Posterior vena cava (tissue), 2 donors: ENCODE measurements at regions not wholly inside any gene's neighbourhood (a gene's known extent, or its start where the extent isn't known, plus 50 kb on each side); places are given as distances from the start of the nearest gene placed in this dataset.

ENCODE experiments used
- DNase-seq: peaks from one replicate; pipeline ENCODE4 v3.0.0-alpha.2; 2020; ENCODE audit warnings: low spot score
- intact Hi-C, 2 donors: fragments of 100-400 bp; cut with DNase I; formaldehyde crosslinking; loops; one replicate each; pipeline versions ENCODE4 v1.14.1 to v1.14.2; 2022 to 2023
- donor health status: DM: yes; HTN: yes; CAD: no.
- donor health status: DM: yes; HTN: yes; CAD: no.

DNA sequence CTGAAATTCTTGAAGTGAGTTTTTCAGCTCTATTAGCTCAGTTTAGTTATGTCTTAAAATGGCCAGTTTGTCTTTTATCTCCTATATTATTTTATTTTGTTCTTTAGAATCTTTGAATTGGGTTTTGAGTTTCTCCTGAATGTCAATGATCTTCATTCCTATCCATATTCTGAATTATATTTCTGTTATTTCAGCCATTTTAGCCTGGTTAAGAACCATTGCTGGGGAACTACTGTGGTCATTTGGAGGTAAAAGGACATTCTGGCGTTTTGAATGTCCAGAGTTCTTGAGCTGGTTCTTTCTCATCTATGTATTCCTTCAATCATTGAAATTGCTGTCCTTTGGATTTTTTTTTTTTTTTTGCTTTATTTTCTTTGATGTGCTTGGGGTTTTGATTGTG, 203.9 kb upstream of the HS3ST4 start:
- intact Hi-C loops: no loop called here
- no peak for DNase-seq

GRCh38 chr16:25481636-25482035, 210.1 kb upstream of the HS3ST4 start:
- no peak for DNase-seq

DNA sequence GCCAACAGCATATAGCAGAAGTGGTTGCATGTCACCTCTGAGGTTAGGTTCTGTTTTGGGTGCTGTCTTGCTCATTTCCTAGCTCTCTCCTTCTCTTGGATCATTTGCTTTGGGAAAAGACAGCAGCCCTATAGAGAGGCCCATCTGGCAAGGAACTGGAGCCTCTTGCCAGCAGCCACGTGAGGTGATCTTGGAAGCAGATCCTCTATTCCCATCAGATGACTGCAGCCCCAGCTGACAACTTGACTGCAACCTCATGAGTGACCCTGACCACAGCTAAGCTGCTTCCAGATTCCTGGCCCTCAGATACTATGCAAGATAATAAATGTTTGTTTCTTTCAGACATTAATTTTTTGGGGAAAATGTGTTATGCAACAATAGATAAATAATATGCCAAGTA, 213.3 kb upstream of the HS3ST4 start:
- intact Hi-C loops: no loop called here
- DNase-seq: no peak

More at GRCh38 chr16:25481636-25482035, 210.1 kb upstream of the HS3ST4 start:
- intact Hi-C loops: no loop called here

DNA sequence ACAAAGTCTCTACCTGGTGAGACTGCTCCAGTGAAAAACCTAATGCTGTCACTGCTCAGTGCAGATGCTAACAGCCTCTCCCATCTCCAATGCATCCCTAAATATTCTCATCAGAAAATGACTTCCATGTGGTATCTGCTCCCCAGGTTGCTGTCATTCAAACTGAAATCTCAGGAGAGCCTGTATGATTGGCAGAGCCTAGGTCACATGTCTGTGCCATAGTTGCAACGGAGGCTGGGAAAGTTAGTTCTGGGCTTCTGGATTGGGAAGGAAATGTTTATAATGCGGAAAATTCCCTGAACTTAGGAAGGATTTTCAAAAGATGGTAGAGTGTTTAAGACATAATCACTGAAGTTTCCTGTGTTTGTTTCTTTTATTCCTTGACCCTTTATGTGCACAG, 206.4 kb upstream of the ZKSCAN2 start:
- intact Hi-C loops: no loop called here
- no peak for DNase-seq

DNA sequence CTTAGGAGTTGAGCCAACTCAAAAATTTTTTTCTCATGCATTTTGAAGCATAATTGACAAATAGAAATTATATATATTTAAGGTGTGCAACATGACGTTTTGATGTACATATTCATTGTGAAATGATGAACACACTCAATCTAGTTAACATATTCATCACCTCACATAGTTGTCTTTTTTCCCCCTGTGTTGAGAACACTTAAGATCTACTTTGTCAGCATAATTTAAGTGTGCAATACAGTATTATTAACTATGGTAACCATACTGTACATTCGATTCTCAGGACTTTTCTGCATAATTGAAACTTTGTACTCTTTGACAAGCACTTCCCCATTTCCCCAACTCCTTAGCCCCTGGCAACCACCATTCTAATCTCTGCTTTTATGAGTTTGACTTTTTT, 192.2 kb upstream of the ZKSCAN2 start:
- DNase-seq: no peak
- intact Hi-C loops: no loop called here

GRCh38 chr16:25443994-25444393, 186.3 kb upstream of the ZKSCAN2 start:
- intact Hi-C loops: no loop called here
- DNase-seq: no peak

DNA sequence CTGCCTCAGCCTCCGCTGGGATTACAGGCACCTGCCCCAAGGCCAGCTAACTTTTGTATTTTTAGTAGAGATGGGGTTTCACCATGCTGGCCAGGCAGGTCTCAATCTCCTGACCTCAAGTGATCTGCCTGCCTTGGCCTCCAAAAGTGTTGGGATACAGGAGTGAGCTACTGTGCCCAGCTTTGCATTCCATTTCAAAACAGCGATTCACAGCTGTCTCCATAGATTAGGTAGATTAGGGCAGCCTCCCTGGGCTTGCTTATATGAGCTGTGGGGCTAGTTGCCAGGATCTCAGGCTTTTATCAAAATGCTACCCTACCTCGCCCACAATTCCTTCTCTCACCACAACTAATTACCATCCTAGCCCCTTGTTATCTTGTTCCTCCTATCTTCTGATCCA, 176.4 kb upstream of the ZKSCAN2 start:
- intact Hi-C loops: no loop called here
- no peak for DNase-seq

DNA sequence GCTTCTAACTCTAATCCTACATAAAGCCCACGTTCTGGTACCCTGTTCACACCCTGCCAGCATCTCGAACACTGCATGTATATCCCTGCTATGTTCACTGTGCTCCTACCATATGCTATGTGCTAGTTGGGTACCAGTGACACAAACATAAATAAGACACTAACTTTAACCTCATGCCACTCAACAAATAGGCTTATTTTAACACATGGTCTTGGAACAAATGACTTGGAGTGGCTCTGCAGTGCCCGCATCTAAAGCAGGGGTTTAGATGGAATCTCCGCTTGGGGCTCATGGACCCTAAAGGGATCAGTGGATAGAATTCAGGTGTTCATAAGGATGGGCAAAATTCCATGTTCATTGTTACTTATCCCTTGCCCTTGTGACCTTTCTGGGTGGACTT, 175.7 kb upstream of the ZKSCAN2 start:
- no peak for DNase-seq
- intact Hi-C loops: no loop called here

GRCh38 chr16:25431472-25431871, 173.8 kb upstream of the ZKSCAN2 start:
- DNase-seq: no peak
- intact Hi-C loops: no loop called here

DNA sequence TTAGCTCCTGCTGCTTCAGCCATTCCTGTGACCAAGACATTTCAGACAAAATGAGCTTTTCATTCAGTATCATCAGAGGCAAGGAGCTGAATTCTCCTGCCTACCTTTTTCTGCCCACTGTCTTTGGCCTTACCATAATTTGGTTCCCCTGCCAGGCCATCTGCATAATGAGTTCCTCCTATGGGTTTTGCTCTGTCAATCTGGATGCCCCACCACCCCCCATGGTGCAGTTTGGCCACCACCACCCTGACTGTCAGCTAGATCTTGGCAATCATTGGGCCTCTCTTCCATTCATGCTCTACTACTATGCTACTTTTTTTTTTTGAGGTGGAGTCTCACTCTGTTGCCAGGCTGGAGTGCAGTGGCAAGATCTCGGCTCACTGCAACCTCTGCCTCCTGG, 169.2 kb upstream of the ZKSCAN2 start:
- intact Hi-C loops: no loop called here
- no peak for DNase-seq

DNA sequence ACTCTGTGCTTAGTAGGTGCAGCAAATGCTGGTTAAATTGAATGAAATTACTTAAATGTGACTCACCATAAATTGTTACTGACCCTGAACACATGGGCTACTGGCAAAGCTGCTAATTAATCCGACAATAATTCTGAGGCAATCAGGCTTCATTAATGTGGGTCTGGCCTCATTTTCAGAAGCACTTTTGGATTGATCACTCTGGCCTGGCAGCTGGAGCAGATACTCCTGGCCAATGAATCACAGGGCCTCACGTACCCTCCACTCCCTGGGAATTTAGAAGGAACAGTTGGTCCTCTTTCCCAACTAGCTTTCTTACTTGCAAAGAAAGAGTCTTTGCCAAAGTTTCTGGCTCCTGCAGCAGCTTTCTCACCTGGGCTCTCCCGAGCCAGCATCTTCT, 162.0 kb upstream of the ZKSCAN2 start:
- DNase-seq: no peak
- intact Hi-C loops: loop anchor here in 1 of 2 donors (5.0 kb wide), 1 partner anchor 53 kb away; no protein-coding TSS in a partner anchor

DNA sequence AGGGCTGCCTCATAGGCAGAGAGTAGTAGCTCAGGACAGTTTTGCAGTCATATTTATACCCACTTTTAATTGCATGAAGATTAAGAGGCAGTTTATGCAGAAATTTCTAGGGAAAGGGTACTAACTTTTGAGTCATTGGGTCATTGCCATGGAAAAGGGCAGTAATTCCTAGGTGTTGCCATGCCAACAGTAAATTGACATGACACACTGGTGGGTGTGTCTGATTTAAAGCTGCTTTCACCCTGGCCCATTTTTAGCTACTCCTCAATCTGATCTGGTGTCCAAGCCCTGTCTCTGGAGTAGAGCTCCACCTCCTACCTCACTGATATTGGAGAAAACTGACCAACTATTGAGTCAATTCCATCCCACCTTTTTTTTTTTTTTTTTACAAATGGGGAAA, 161.5 kb upstream of the ZKSCAN2 start:
- intact Hi-C loops: no loop called here
- DNase-seq: no peak

- intact Hi-C loops: no loop called here
These were observed 158.4 kb upstream of the ZKSCAN2 start for GRCh38 chr16:25416002-25416401.

GRCh38 chr16:25413975-25414374, 156.3 kb upstream of the ZKSCAN2 start:
- no peak for DNase-seq
- intact Hi-C loops: no loop called here

More at GRCh38 chr16:25416002-25416401, 158.4 kb upstream of the ZKSCAN2 start:
- no peak for DNase-seq

GRCh38 chr16:25413133-25413532, 155.5 kb upstream of the ZKSCAN2 start:
- intact Hi-C loops: no loop called here
- DNase-seq: no peak

DNA sequence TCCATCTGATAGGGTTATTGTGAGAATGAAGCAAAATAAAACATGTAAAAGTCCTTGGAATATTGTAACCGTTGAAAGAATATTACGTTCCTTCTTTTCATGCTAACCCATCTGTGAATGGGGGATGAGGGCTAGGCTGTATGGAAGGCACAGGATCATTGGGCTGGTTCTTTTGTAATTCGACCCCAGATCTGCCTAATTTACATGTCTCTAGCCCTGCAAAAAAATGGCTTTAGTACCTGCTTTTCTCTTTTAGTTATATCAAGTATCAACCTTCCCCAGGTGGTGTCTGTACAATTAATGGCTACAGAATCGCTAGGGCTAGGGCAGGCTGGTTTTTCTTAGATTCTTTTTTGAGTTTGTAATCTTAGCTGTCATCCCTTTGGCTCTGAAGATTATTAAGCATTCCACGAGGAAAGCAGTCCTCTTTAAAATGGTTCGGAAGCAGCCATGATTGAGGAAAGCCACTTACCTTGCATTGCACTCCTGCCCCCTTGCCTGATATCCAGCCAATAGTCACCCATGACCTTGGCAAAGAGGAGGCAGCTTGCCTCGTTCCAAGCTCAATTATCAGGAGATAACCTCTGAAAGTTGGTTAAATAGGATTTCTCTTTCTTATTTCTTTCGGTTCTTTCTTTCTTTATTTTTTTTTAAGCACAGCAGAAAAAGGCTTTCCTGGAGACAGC, 153.9 kb upstream of the ZKSCAN2 start:
- no peak for DNase-seq
- intact Hi-C loops: no loop called here

- no peak for DNase-seq
- intact Hi-C loops: no loop called here
These were observed 146.2 kb upstream of the ZKSCAN2 start for GRCh38 chr16:25403852-25404251.

- intact Hi-C loops: no loop called here
- DNase-seq: no peak
These were observed 137.9 kb upstream of the ZKSCAN2 start for GRCh38 chr16:25395528-25395927.

DNA sequence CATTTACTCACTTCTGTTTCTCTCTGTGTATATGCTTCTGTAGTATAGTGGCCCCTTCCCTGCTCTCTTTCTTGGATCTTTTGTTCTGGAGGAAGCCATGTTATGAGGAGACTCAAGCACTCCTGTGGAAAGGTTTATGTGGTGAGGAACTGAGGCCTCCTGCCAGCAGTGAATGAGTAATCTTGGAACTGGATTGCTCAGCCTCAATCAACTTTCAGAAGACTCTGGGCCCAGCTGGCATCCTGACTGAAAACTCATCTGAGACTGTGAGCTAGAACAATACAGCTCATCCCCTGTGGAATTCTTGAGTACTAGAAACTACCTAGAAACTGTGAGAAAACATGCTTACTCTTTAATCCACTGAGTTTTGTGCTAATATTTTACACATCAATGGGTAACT, 133.1 kb upstream of the ZKSCAN2 start:
- intact Hi-C loops: no loop called here
- no peak for DNase-seq

GRCh38 chr16:25374556-25374955, 116.9 kb upstream of the ZKSCAN2 start:
- intact Hi-C loops: no loop called here
- DNase-seq: no peak

- intact Hi-C loops: no loop called here
- DNase-seq: no peak
These were observed 115.1 kb upstream of the ZKSCAN2 start for GRCh38 chr16:25372716-25373115.

GRCh38 chr16:25371342-25371741, 113.7 kb upstream of the ZKSCAN2 start:
- no peak for DNase-seq
- intact Hi-C loops: no loop called here
